ENCODE measurements at regions not wholly inside any gene's neighbourhood (a gene's known extent, or its start where the extent isn't known, plus 50 kb on each side); places are given as distances from the start of the nearest gene placed in this dataset.
"Not testable (repeated sequence)": the region's sequence is repeated elsewhere in the genome, so short reads cannot be mapped to it uniquely, and the experiment has no call there.

DNA sequence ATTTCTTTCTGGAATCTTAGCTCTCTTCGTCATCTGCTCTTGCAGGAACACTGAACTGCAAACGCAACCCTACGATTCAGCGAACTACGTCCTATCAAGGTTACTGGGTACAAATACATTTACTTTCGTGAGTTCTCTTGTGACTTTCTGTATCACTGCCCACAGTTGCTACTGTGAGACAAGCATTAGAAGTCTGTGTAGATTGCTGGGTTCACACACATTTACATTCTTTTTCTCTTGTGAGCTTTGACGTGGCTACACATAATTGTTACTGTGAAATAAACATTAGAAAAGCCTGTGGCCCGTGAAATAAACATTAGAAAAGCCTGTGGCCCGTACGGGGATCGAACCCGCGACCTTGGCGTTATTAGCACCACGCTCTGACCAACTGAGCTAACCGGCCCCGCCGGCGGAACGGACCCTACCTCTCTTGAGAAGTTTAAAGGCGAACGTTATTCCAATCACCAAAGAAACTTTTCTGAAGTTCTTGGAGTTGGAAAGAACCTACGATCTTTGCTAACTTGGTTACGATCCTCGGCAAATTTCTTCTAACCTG is 61.2 kb upstream of the ZNF322 start:
- DNase-seq (ENCODE audit: low spot score) = not testable (repeated sequence)

DNA sequence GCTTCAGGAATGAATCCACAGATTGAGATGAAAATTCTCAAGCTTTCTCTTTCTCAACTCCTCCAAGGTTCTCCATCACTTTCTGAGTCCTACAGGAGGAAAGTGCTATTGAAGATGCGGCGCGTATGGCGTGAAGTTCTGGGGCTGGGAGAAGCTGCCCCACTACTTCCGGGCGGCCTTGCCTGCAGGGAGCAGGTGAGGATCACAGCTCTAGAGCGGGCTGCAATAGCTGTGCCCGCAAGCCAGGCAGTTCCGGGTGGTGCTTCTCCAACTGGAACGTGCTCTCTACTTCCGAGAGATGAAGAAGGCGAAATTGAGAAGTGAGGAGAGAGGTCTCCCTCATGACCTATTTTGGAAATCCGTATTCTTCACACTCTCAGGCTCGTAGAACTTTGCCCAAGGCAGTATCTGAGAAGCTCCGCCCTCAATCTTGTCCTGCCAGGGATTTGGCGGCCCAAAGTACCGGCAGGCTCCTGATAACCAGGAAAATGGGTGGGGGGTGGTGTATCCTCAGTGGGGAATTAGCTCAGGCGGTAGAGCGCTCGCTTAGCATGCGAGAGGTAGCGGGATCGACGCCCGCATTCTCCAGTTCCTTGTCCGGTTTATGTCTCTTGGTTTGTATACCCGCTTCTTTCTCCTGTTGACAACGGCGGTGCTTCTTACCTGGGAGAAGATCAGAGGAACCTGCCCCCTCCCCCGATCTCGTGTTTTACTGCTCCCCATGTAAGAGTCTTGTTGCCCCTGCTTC is 70.6 kb upstream of the ZNF322 start:
- DNase-seq (ENCODE audit: low spot score) = not testable (repeated sequence)

DNA sequence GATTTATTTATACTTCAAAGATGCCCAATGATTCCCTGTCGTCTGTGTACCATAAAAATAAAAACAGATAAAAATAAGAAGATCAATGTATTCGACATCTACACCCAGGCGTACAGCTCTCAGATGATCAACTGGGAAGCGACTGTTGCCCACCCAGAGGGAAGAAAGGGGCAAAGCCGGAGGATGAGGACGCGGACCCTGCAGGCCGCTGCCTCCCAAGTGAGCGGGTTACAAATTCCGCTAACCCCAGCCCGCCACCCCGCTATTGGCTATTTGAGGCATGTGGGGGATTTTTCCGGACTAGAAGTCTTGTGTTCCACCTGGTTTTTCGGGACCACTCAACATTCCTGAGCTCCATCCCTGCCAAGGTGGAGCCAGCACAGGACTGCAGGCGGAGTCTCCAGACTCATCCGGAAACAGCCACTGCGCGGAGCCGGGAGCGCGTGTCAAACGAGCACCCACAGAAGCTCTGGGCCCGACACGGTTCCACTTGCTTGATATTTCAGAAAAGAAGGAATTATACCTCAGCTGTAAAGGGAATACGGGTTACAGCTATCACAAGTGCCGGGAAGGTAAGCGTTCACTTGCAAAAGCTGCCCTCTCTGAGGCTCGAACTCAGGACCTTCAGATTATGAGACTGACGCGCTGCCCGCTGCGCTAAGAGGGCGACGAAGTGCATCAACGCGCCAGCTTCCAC is 75.4 kb upstream of the ZNF322 start:
- DNase-seq (ENCODE audit: low spot score) = not testable (repeated sequence)

DNA sequence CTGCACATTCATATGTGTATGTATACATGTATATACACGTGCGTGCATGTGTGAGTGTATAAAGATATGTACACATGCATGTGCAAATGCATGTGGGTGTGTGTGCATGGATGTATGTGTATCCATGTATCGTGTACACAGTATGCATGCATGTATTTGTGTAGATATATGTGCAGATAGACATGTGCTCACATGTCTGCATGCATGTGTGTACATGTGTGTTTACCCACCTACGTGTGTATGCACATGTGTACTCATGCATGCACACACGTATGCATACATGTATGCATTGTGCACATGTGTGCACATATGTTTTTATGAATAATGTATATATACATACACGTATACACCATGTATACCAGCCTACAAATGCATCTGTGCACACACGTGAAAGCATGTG is 80.3 kb upstream of the ZNF322 start:
- peak; percentile 0 for DNase-seq (ENCODE audit: low spot score)

DNA sequence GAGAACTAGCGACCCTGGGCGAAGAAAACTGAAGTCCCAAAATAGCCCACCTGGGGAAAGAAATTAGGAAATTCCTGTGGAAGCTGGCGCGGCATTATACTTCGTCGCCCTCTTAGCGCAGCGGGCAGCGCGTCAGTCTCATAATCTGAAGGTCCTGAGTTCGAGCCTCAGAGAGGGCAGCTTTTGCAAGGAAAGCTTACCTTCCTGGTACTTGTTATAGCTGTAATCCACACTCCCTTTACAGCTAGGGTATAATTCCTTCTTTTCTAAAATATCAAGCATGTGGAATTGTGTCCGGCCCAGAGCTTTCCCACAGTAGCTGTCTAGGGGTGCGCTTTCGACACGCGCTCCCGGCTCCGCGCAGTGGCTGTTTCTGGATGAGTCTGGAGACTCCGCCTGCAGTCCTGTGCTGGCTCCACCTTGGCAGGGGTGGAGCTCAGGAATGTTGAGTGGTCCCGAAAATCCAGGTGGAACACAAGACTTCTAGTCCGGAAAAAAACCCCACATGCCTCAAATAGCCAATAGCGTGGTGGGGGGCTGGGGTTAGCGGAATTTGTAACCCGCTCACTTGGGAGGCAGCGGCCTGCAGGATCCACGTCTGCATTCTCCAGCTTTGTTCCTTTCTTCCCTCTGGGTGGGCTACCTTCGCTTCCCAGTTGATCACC is 83.7 kb upstream of the ZNF322 start:
- DNase-seq (ENCODE audit: low spot score) = peak; percentile 95

DNA sequence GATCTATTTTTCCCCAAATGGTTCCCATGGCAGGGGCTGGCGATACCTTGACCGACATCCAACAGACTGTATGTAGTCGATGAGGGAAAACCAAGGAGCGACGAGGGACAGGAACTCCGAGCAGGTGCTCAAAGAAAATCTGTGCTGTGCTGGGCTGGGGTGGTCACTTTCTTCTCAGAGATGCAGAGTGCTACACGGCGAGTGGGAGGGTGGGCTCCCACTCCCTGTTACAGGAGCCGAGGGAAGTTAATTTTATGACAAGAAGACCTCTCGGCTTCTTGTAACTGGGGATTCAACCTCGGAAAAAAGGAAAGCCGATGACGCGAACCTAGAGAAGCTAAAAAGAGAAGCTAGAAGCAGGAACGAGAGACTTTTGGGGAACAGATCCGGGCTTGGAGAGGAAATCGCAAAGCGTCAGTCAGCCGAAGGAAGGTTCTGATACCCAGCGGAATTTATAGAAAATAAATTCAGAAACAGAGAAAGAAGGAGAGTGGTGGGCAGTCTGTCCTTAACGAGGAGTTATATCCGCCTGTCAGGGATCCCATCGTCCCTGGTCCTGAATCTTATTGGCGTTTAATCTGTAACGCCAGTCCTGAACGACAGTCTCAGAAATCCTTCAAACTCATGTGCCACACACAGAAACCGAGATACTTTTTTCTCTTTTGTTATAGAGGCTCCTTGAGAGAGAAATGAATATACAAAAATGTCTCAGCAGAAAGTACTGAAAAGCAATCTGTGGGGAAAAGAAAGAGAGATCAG is 84.6 kb upstream of the ZNF322 start:
- DNase-seq (ENCODE audit: low spot score) = peak; percentile 35

DNA sequence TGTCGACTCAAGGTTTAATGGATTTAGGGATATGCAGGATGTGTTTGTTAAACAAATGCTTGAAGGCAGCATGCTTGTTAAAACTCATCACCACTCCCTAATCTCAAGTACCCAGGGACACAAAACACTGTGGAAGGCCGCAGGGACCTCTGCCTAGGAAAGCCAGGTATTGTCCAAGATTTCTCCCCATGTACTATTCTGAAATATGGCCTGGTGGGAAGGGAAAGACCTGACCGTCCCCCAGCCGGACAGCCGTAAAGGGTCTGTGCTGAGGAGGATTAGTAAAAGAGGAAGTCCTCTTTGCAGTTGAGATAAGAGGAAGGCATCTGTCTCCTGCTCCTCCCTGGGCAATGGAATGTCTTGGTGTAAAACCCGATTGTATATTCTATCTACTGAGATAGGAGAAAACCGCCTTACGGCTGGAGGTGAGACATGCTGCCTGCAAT is 85.3 kb upstream of the ZNF322 start:
- not testable (repeated sequence) for DNase-seq (ENCODE audit: low spot score)

DNA sequence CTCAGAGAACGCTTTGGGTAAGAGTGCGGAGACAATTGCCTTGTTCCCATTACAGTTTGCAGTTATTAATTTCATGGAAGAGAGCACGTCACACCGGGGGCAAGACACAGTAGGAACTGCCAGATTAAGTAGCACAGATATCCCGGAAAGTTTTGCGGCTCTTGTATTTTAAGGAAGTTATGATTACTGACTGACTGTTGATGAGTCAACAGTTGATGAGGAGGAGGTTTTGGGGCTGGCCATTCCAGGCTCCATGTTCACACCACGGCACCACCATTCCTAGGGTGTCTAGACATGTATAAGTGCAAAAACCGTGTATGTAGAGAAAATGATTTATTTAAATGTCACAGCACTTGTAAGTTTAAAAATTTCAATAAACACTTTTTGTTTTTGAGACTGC is 86.4 kb upstream of the ZNF322 start:
- DNase-seq (ENCODE audit: low spot score) = peak; percentile 0

DNA sequence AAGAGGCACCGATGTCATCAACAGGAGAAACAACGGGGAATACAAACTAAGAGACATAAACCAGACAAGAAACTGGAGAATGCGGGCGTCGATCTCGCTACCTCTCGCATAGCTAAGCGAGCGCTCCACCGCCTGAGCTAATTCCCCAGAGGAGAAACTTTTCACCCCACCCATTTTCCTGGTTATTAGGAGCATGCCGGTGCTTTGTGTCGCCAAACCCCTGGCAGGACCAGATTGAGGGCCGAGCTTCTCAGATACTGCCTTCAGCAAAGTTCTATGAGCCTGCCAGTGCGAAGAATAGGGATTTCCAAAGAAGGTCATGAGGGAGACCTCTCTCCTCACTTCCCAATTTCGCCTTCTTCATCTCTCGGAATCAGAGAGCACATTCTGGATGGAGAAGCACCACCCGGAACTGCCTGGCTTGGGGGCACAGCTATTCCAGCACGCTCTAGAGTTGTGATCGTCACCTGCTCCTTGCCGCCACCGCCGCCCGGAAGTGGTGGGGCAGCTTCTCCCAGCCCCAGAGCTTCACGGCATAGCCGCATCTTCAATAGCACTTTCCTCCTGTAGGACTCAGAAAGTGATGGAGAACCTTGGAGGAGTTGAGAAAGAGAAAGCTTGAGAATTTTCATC is 89.7 kb upstream of the ZNF322 start:
- not testable (repeated sequence) for DNase-seq (ENCODE audit: low spot score)

DNA sequence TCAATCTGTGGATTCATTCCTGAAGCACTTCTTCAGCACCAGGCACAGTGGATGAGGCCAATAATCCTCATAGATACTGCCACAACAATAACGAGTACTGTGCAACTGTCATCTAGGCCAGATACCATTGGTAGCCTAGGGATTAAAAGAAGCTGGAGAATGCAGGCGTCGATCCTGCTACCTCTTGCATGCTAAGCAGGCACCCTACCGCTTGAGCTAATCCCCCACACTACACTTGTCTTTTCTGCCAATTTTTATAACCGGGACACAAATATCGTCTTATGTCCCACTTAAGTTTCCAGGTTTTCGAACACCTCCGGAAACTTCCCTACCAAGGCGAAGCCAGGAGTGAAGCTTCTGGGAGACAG is 90.2 kb upstream of the ZNF322 start:
- not testable (repeated sequence) for DNase-seq (ENCODE audit: low spot score)

DNA sequence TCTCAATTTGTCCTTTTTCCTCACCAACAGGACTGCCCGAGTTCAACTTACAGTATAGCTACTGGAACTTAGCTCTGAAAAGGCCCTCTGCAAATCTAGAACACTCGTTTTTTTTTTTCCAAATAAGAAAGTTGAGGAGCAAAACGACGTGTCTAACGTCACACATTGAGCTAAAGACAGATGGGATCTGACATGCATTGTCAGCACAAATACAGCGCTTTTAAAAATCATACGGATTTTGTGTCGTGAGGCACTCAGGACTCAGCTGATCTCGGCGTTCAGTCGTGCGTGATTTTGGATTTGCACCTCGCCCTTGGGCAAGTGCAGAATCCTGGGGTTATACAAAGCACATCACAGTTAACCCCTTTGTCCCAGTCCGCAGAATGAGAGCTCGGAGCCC is 94.7 kb upstream of the ZNF322 start:
- DNase-seq (ENCODE audit: low spot score) = no peak

DNA sequence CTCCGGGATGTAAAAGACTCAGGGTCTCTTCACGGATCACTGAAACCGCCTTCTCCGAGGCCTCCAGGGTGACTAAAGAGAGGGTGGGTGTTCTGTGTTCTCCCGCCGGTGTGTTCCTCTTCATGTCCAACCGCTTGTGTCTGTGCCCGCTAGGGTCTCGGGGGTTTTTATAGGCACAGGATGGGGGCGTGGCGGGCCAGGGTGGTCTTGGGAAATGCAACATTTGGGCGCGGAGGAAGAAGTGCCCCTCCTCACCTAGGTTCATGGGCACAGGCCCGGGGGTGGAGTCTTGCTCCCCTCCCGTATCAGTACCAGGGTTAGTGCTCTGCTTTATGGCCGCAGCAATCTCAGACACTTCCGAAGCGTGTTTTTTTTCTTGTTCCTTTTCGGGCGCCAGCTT is 95.3 kb upstream of the ZNF322 start:
- DNase-seq (ENCODE audit: low spot score) = not testable (repeated sequence)

DNA sequence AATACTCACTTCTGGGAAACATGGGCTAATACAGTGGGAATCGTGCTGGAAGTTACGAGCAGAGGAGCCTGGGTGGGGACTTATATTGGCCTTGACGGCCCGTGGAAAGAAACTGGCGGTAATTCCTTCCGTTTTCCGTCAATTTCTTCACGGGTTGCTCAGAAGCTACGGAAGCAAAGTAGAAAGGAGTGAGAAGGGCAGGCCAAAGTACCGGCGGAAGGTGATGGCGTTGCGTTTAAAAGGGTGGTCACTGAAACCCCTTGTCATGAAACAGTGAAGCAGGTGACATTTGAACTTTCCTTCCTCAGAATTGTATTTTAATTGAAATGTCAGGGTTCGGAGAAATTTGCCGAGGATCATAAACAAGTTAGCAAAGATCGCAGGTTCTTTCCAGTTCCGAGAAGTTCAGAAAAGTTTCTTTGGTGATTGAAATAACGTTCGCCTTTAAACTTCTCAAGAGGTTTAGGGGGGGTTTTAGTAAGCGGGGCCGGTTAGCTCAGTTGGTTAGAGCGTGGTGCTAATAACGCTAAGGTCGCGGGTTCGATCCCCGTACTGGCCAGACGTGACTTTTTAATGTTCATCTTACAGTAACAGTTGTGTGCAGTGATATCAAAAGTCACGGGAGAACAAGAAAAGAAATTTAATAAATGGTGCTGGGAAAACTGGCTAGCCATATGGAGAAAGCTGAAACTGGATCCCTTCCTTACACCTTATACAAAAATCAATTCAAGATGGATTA is 96.7 kb upstream of the ZNF322 start:
- DNase-seq (ENCODE audit: low spot score) = not testable (repeated sequence)

DNA sequence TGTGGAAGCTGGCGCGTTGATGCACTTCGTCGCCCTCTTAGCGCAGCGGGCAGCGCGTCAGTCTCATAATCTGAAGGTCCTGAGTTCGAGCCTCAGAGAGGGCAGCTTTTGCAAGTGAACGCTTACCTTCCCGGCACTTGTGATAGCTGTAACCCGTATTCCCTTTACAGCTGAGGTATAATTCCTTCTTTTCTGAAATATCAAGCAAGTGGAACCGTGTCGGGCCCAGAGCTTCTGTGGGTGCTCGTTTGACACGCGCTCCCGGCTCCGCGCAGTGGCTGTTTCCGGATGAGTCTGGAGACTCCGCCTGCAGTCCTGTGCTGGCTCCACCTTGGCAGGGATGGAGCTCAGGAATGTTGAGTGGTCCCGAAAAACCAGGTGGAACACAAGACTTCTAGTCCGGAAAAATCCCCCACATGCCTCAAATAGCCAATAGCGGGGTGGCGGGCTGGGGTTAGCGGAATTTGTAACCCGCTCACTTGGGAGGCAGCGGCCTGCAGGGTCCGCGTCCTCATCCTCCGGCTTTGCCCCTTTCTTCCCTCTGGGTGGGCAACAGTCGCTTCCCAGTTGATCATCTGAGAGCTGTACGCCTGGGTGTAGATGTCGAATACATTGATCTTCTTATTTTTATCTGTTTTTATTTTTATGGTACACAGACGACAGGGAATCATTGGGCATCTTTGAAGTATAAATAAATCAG is 106.8 kb upstream of the ZNF322 start:
- not testable (repeated sequence) for DNase-seq (ENCODE audit: low spot score)

DNA sequence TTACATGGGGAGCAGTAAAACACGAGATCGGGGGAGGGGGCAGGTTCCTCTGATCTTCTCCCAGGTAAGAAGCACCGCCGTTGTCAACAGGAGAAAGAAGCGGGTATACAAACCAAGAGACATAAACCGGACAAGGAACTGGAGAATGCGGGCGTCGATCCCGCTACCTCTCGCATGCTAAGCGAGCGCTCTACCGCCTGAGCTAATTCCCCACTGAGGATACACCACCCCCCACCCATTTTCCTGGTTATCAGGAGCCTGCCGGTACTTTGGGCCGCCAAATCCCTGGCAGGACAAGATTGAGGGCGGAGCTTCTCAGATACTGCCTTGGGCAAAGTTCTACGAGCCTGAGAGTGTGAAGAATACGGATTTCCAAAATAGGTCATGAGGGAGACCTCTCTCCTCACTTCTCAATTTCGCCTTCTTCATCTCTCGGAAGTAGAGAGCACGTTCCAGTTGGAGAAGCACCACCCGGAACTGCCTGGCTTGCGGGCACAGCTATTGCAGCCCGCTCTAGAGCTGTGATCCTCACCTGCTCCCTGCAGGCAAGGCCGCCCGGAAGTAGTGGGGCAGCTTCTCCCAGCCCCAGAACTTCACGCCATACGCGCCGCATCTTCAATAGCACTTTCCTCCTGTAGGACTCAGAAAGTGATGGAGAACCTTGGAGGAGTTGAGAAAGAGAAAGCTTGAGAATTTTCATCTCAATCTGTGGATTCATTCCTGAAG is 111.6 kb upstream of the ZNF322 start:
- not testable (repeated sequence) for DNase-seq (ENCODE audit: low spot score)

DNA sequence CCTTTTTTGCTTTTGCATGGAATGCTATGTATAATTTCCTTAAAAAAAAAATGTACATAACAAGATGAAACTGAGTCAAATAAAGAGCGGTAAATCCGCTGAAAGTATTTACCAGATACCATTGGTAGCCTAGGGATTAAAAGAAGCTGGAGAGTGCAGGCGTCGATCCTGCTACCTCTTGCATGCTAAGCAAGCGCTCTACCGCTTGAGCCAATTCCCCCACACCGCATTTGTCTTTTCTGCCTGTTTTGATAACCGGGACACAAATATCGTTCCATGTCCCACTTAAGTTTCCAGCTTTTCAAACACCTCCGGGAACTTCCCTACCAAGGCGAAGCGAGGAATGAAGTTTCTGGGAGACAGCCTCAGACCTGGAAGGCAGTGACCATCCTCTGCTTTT is 113.9 kb upstream of the ZNF322 start:
- not testable (repeated sequence) for DNase-seq (ENCODE audit: low spot score)

DNA sequence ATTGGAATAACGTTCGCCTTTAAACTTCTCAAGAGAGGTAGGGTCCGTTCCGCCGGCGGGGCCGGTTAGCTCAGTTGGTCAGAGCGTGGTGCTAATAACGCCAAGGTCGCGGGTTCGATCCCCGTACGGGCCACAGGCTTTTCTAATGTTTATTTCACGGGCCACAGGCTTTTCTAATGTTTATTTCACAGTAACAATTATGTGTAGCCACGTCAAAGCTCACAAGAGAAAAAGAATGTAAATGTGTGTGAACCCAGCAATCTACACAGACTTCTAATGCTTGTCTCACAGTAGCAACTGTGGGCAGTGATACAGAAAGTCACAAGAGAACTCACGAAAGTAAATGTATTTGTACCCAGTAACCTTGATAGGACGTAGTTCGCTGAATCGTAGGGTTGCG is 121.0 kb upstream of the ZNF322 start:
- not testable (repeated sequence) for DNase-seq (ENCODE audit: low spot score)

DNA sequence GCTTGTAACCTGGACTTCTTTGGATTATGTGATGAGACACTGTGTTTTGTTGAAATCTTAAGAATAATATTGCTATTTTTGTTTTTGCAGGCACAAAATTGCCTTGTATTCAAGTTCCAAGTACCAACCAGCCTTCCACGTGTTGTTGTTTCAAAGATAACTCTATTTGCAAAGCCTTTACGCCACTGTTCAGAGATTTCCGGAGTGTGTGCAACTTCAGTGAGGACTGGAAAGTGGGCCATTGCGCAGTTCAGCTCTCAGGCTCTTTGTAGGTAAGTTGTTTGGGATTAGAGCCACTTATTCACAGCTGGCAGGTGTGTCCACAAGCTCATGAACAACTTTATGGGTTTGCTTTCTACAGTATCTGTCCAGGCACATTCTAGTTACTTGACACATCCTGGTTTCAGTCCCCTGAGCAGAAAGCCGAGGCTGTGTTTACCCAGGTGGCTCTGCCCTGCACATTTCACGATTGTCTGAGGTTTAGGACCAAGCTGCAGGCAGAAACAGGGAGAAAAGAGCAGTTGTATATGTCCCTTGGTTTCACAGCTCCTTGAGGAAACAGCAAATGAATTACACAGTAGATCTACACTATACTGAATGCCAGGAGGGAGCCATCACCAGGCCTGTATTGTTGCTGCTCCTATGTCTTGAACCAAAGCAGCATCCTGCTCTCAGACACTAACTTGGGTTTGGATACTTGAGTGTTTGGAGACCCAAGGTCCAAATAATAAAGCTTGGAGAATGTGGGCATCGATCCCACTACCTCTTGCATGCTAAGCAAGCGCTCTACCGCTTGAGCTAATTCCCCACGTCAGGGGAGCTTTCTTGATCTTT is 136.1 kb upstream of the ZNF322 start:
- not testable (repeated sequence) for DNase-seq (ENCODE audit: low spot score)

Measured in kidney tubule cell (primary cell).